Activated CD4-positive, alpha-beta memory T cell treated with anti-CD3 and anti-CD28 coated beads, Interleukin-2, amount 10 ng/mL, durations not matched to agents 7 days and 5 days (primary cell): ENCODE measurements at regions not wholly inside any gene's neighbourhood (a gene's known extent, or its start where the extent isn't known, plus 50 kb on each side); places are given as distances from the start of the nearest gene placed in this dataset.

Source experiments
- CTCF ChIA-PET: fragments of 350-600 bp; sonication (Branson Sonifier 250); formaldehyde crosslinking; loops from one replicate; lab custom pipeline; 2021; ENCODE audit warnings: antibody characterized with exemption, inconsistent platforms; lab: Charles Lee
- POLR2A ChIA-PET: fragments of 350-600 bp; sonication (Branson Sonifier 250); formaldehyde crosslinking; loops from one replicate; lab custom pipeline; 2021; ENCODE audit warnings: antibody characterized with exemption; lab: Charles Lee
- DNase-seq: peaks from one replicate; pipeline ENCODE4 v3.0.0-alpha.2; 2020
- H3K27ac Mint-ChIP-seq: one replicate; pipeline ENCODE4 v1.8.0; 2021; ENCODE audit warnings: mild to moderate bottlenecking, mixed read lengths
- H3K27me3 Mint-ChIP-seq: one replicate; pipeline ENCODE4 v1.8.0; 2021; ENCODE audit warnings: mixed read lengths
- H3K36me3 Mint-ChIP-seq: one replicate; pipeline ENCODE4 v1.8.0; 2021; ENCODE audit warnings: low read depth, mixed read lengths
- H3K4me1 Mint-ChIP-seq: one replicate; pipeline ENCODE4 v1.8.0; 2021; ENCODE audit warnings: mixed read lengths
- H3K4me3 Mint-ChIP-seq: one replicate; pipeline ENCODE4 v1.8.0; 2021; ENCODE audit warnings: mild to moderate bottlenecking, mixed read lengths
- H3K9me3 Mint-ChIP-seq: one replicate; pipeline ENCODE4 v1.8.0; 2021; ENCODE audit warnings: mixed read lengths

DNA sequence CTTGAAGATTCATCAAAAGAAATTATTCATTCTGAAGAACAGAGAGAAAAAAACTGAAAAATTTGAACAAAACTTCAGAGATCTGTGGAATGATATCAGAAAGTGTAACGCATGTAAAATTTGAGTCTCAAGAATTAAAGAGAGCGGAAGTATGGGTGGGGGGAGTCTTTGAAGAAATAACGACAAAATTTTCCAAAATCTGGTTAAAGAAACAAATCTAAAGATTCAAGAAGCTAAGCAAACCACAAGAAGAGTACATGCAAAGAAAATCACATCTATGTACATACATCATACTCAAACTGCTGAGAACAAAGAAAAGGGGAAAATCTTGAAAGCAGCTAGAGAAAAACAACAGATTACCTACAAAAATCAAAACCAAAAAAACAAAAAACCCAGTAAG is 149.4 kb upstream of the TBCA start:
- POLR2A ChIA-PET = interaction anchor here (1.1 kb wide), 1 partner anchor 8 kb away, joined by 3 read pairs; no protein-coding TSS in a partner anchor
- no peak overlapping the region for H3K27ac Mint-ChIP-seq

GRCh38 chr5:77924081-77924480 is 147.9 kb upstream of the TBCA start:
- POLR2A ChIA-PET = no interaction called here
- Mint-ChIP-seq H3K9me3 (no peaks in the 10 kb centered on the region), H3K4me1 (peaks cover 3% of the 10 kb centered on the region), H3K36me3 (no peaks in the 10 kb centered on the region), H3K27ac (no peak overlapping the region), H3K27me3 (peaks cover 20% of the 10 kb centered on the region), H3K4me3 (no peak overlapping the region)
- no peak for DNase-seq
- CTCF ChIA-PET = no interaction called here

More for the DNA sequence above, 149.4 kb upstream of the TBCA start:
- H3K36me3 Mint-ChIP-seq = no peaks in the 10 kb centered on the region
- H3K4me3 Mint-ChIP-seq = no peak overlapping the region
- H3K4me1 Mint-ChIP-seq = peaks cover 3% of the 10 kb centered on the region
- DNase-seq = no peak
- CTCF ChIA-PET = no interaction called here
- H3K9me3 Mint-ChIP-seq = no peaks in the 10 kb centered on the region
- peaks cover 20% of the 10 kb centered on the region for H3K27me3 Mint-ChIP-seq

GRCh38 chr5:77923666-77924065 is 147.5 kb upstream of the TBCA start:
- Mint-ChIP-seq H3K4me3 (no peak overlapping the region), H3K4me1 (peaks cover 3% of the 10 kb centered on the region), H3K9me3 (no peaks in the 10 kb centered on the region), H3K36me3 (no peaks in the 10 kb centered on the region), H3K27me3 (peaks cover 20% of the 10 kb centered on the region), H3K27ac (no peak overlapping the region)
- POLR2A ChIA-PET = no interaction called here
- CTCF ChIA-PET = no interaction called here
- no peak for DNase-seq

GRCh38 chr5:77921094-77921768 is 145.1 kb upstream of the TBCA start:
- H3K27me3 Mint-ChIP-seq = peaks cover 11% of the 10 kb centered on the region
- no peak overlapping the region for H3K27ac Mint-ChIP-seq
- no peak overlapping the region for H3K4me3 Mint-ChIP-seq
- ChIA-PET POLR2A (no interaction called here), CTCF (no interaction called here)
- no peaks in the 10 kb centered on the region for H3K9me3 Mint-ChIP-seq
- peaks cover 3% of the 10 kb centered on the region for H3K4me1 Mint-ChIP-seq
- H3K36me3 Mint-ChIP-seq = no peaks in the 10 kb centered on the region
- no peak for DNase-seq

GRCh38 chr5:77920359-77921058 is 144.4 kb upstream of the TBCA start:
- Mint-ChIP-seq H3K36me3 (no peaks in the 10 kb centered on the region), H3K27ac (no peak overlapping the region), H3K4me3 (no peak overlapping the region), H3K27me3 (peaks cover 8% of the 10 kb centered on the region), H3K4me1 (peaks cover 2% of the 10 kb centered on the region), H3K9me3 (no peaks in the 10 kb centered on the region)
- ChIA-PET CTCF (no interaction called here), POLR2A (no interaction called here)
- no peak for DNase-seq

DNA sequence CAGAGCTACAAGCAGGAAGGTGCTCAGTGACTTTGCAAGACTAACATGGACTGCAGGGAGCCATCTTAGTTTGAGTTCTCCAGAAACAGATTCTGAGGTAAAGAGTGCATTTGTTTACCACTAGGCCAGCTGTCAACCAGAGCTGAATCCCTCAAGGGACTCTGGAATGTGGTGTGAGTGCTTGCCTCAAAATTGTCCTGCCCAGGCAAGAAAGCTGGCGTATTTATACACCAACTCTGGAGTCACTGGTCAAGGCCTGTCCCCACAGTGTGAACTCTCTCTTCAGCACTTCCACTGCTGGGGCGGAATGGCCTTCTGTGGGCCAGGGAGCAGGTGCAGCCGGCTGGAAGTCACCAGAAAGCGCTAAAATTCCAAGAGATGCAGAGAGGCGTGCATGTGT is 139.2 kb upstream of the TBCA start:
- CTCF ChIA-PET = no interaction called here
- no peak overlapping the region for H3K27ac Mint-ChIP-seq
- POLR2A ChIA-PET = no interaction called here
- H3K27me3 Mint-ChIP-seq = peaks cover 17% of the 10 kb centered on the region
- DNase-seq = no peak
- H3K4me3 Mint-ChIP-seq = no peak overlapping the region
- H3K9me3 Mint-ChIP-seq = no peaks in the 10 kb centered on the region
- no peaks in the 10 kb centered on the region for H3K4me1 Mint-ChIP-seq
- no peaks in the 10 kb centered on the region for H3K36me3 Mint-ChIP-seq

GRCh38 chr5:77912721-77913120 is 136.6 kb upstream of the TBCA start:
- no peaks in the 10 kb centered on the region for H3K4me1 Mint-ChIP-seq

DNA sequence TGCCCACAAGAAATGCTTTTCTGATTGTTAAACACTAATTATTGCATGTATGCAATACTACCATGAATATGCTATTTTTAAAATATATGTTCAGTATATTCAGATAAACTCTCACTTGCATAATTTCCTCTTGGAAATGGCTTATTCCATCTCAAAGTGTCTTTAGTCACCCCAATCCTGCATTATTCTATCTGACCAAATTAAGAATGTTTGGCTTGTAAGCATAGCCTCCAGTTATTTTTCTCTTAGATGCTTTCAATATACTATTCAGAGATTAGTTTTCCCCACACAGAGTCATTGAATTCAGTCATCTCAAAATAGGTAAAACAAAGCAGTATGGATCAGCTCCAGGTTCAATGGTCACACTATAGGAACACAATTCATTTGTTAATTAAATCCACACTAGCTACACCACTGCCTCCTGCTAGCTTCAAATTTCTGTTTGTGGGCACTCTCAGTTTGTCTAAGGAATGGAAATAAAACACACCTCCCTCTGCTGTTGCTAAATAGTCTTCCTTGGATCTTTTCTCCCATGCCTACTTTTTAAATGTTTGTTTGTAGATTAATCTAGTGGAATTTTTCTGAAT is 134.6 kb upstream of the TBCA start:
- Mint-ChIP-seq H3K36me3 (no peaks in the 10 kb centered on the region), H3K4me1 (no peaks in the 10 kb centered on the region), H3K27ac (no peak overlapping the region), H3K27me3 (peaks cover 27% of the 10 kb centered on the region), H3K9me3 (no peaks in the 10 kb centered on the region), H3K4me3 (no peak overlapping the region)
- POLR2A ChIA-PET = no interaction called here
- CTCF ChIA-PET = no interaction called here
- DNase-seq = no peak

More at GRCh38 chr5:77912721-77913120, 136.6 kb upstream of the TBCA start:
- DNase-seq = no peak
- Mint-ChIP-seq H3K36me3 (no peaks in the 10 kb centered on the region), H3K27me3 (peaks cover 25% of the 10 kb centered on the region), H3K27ac (no peak overlapping the region), H3K4me3 (no peak overlapping the region), H3K9me3 (no peaks in the 10 kb centered on the region)
- CTCF ChIA-PET = no interaction called here
- POLR2A ChIA-PET = no interaction called here

DNA sequence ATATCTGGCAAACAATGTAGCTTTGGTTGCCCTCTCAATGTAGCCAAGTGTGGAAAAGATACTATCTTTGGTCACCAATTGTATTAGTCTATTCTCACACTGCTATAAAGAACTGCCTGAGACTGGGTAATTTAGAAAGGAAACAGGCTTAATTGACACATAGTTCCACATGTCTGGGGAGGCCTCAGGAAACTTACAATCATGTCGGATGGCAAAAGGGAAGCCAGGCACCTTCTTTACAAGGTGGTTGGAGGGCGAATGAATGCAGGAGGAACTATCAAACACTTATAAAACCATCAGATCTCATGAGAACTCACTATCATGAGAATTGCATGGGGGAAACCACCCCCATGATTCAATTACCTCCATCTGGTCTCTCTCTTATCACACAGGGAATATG is 133.1 kb upstream of the TBCA start:
- no peak for DNase-seq
- peaks cover 27% of the 10 kb centered on the region for H3K27me3 Mint-ChIP-seq

GRCh38 chr5:77908787-77909186 is 132.6 kb upstream of the TBCA start:
- no peaks in the 10 kb centered on the region for H3K4me1 Mint-ChIP-seq
- H3K9me3 Mint-ChIP-seq = no peaks in the 10 kb centered on the region
- H3K4me3 Mint-ChIP-seq = no peak overlapping the region
- DNase-seq = no peak
- POLR2A ChIA-PET = no interaction called here
- no peak overlapping the region for H3K27ac Mint-ChIP-seq
- H3K27me3 Mint-ChIP-seq = peaks cover 26% of the 10 kb centered on the region
- CTCF ChIA-PET = no interaction called here
- no peaks in the 10 kb centered on the region for H3K36me3 Mint-ChIP-seq

More for the DNA sequence above, 133.1 kb upstream of the TBCA start:
- ChIA-PET CTCF (no interaction called here), POLR2A (no interaction called here)
- no peak overlapping the region for H3K27ac Mint-ChIP-seq
- no peaks in the 10 kb centered on the region for H3K9me3 Mint-ChIP-seq
- H3K36me3 Mint-ChIP-seq = no peaks in the 10 kb centered on the region
- H3K4me3 Mint-ChIP-seq = no peak overlapping the region
- H3K4me1 Mint-ChIP-seq = no peaks in the 10 kb centered on the region

DNA sequence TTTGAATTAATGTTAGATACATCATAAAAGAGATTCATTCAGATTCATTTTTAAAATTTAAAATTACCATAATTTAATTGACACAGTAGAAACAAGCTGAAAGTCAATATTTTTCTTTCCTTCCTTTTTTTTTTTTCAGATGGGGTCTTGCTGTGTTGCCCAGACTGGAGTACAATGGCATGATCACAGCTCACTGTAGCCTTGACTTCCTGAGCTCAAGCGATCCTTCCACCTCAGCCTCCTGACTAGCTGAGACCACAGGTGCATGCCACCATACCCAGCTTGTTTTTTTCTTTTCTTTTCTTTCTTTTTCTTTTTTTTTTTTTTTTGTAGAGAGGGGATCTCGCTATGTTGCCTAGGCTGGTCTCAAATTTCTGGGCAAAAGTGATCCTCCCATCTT is 131.6 kb upstream of the TBCA start:
- H3K27me3 Mint-ChIP-seq = peaks cover 19% of the 10 kb centered on the region
- no peaks in the 10 kb centered on the region for H3K36me3 Mint-ChIP-seq
- ChIA-PET POLR2A (no interaction called here), CTCF (no interaction called here)
- no peak overlapping the region for H3K4me3 Mint-ChIP-seq
- no peak overlapping the region for H3K27ac Mint-ChIP-seq
- no peaks in the 10 kb centered on the region for H3K9me3 Mint-ChIP-seq
- H3K4me1 Mint-ChIP-seq = no peaks in the 10 kb centered on the region
- DNase-seq = no peak

DNA sequence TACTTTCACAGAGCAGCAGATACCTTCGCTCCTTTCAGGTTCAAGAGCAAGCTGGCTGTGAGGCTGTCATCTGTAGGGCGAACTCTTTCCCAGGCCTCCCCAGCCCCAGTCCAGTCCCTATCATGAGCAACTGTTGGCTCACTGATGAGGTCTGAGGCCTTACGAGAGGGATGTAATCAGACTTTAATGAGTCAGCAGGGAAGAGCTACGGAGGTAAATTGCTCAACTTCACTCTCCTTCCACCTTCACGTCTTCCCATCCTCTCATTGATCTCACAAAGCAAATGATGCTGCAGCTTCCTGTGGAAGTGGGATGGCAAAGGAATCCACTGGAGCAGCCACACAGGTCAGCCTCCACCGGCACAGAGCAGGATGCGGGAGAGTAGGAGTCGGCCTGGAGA is 130.7 kb upstream of the TBCA start:
- Mint-ChIP-seq H3K4me3 (no peak overlapping the region), H3K9me3 (no peaks in the 10 kb centered on the region), H3K27me3 (peaks cover 14% of the 10 kb centered on the region), H3K27ac (no peak overlapping the region), H3K4me1 (no peaks in the 10 kb centered on the region), H3K36me3 (no peaks in the 10 kb centered on the region)
- ChIA-PET CTCF (no interaction called here), POLR2A (no interaction called here)
- DNase-seq = no peak

DNA sequence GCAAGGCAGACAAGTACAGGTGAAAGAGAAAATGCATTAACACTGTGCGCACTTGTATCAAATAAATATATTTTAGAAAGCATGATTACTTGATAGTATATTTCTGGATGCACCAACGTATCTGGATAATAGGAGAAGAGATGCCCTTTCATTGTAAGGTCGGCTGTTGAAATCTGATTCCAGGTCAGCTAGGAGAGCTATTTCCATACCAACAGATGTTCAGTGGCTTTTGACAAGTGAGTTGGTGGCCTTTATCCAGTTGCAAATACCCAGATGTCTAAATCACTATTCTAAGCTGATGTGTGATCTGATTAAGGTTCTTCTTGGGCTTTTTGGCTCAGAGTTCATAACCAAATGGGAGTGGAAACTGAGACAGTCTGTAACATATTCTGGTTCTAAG is 128.2 kb upstream of the TBCA start:
- H3K4me3 Mint-ChIP-seq = no peak overlapping the region
- peaks cover 9% of the 10 kb centered on the region for H3K27me3 Mint-ChIP-seq
- no peaks in the 10 kb centered on the region for H3K9me3 Mint-ChIP-seq
- POLR2A ChIA-PET = no interaction called here
- no peaks in the 10 kb centered on the region for H3K36me3 Mint-ChIP-seq
- no peak for DNase-seq
- CTCF ChIA-PET = no interaction called here
- H3K27ac Mint-ChIP-seq = no peak overlapping the region
- no peaks in the 10 kb centered on the region for H3K4me1 Mint-ChIP-seq
